ENCODE measurements at regions not wholly inside any gene's neighbourhood (a gene's known extent, or its start where the extent isn't known, plus 50 kb on each side); places are given as distances from the start of the nearest gene placed in this dataset.

DNA sequence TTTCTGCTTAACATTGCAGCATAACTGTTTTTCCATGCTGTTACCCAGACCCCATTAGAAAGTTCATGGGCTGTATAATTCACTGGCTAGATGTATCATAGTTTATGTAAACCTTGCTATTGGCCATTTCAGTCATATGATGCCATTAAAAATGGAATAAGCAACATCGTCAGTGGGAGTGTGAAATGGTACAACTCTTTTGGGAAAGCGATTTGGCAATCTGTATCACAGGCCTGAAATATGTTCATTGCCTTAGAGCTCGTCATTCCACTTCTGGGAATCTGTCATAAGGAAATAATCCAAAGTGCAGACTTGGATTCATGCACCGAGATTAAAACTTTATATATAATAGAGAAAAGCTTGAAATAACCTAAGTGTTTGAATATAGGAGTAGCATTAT, 77.9 kb upstream of the KLF4 start:
- no peak for DNase-seq

DNA sequence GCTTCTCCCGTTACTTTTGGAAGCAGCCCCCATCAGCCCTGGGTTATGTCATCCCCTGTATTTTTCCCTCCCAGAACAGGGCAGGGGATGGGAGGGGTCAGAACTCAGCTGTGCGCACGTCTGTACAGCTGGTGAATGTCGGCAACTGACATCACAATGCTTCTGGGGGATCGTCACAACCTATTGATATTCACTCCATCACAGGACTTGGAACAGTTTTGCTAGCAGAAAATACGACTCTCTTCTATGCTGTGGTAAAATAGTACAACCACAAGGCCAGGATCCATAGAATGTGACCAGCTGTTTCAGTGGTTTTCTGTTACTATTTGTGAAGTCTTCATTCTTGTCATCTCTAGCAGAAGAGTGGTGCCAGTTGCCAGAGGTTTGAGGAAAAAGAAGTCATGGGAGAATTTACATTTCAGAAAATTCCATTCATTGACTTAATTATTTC, 77.1 kb upstream of the KLF4 start:
- no peak for DNase-seq

- no peak for DNase-seq
These were observed 73.2 kb upstream of the KLF4 start for GRCh38 chr9:107562798-107563197.

DNA sequence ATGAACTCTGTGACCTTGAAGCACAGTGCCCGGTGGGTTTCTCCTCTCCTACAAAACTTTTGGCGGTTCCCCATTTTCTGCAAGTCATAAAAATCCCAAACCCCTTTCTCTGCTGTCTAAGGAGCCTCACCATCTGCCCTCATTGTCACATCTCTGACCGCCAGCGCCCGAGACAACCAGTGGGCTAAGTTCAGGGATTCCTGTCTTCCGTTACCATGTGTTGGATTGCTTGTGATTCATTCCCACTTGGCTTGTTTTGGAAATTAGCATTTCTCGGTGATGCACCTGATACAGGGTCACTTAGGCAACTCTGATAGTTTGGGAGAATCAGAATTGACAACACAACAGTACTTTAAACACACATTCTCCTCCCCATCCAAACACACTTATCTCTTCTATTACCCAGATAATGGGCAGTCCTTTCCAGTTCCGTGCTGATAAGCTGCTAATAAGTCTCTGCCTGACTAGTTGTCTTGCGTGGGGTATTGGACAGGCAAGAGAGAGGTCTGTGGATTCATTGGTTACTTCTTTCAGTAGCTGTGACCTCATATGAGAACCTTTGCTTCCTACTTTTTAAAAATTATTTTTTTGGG, 70.0 kb upstream of the KLF4 start:
- no peak for DNase-seq

- no peak for DNase-seq
These were observed 67.8 kb upstream of the KLF4 start for GRCh38 chr9:107557236-107557990.

- DNase-seq: no peak
These were observed 65.1 kb upstream of the KLF4 start for GRCh38 chr9:107554636-107555035.

DNA sequence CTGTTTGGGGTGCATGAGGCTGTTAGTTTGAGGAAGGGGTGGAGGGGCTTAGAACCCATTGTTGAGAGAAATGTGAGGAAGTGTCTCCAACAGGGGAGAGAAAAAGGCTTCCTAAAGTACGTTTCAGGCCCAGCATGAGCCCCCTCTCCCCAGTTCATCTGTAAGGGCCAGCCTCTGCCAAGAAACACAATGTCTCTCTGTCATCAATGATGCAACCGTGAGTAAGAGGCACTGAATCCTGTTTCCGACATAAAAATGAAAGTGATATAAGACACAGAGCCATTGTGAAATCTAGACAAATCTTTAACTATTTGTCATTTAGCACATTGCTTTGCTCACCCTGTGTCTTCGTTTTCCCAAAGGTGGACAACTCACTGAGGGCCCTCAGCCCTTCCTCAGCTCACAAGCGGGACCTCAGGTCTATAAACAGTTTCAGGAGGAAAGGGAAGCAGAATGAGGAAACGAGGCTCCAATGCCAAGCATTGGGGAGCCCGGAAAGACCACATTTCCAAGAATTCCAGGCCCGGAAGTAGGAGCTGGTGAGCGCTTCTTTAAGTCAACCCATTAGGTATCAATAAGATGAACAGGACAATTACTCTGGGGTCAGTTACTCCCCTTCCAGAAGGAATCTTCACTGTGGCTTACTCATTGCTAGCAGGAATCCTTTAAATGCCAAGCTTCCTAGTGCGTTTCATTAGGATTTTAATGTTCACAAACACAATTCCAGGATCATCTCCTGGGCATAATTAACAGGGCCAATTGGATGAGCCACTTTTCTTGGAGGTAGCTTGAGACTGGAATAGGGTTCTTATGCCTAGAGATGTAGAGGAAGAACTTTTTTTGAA, 59.0 kb upstream of the KLF4 start:
- no peak for DNase-seq

GRCh38 chr9:107547772-107548297, 58.3 kb upstream of the KLF4 start:
- DNase-seq: no peak

DNA sequence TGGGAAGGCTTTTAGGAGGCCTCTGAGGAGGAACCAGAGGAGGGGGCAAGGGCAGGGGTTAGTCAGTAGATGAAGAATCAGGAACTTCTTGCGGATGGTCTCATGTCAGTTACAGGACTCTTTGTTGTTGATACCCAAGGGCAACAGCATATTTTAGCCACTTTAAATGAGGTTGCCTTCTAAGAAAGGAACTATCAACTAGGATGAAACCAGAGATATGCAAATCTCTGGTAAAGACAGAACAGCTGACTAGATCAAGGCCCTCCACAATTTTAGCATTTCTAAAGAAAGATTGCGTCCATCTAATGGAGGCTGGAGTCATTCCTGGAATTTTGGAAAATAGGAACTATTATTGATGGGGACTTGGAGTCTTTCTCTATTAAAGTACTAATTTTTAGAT, 57.7 kb upstream of the KLF4 start:
- no peak for DNase-seq

DNA sequence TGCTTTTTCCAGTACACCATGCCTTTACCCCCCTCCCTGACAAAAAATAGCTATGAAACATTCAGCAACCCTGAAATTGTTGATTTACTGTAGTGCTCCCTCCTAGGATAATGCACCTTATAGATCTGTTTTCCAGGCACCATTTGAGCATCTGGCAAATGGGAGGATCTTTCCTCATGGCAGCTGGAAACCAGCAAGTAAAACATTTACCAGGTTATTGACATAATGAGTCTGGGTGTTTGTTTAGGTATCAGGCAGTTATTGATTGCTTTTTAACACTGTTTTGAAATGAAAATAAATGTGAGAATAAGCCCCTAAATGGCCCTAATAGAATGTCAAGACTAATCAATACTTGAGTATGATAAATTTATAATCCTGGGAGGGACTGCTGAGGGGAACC, 57.3 kb upstream of the KLF4 start:
- no peak for DNase-seq

DNA sequence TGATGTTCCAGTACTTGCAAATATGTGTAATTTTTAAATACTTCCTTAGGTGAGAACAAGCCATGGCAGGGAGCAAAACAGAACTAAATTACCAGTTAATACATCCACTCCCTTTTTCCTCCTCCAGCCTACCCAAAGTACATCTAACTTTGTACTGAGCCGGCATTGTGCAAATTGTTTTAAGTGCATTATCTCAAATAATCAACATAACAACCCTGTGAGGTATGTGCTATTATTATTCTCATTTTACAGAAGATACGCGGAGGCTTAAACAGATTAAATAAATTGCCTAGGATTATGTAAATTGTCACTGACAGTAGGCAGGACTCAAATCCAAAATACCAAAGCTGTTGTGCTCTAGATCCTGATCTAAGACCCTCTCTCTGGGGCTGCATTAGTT, 55.5 kb upstream of the KLF4 start:
- DNase-seq: no peak

- no peak for DNase-seq
These were observed 53.0 kb upstream of the KLF4 start for GRCh38 chr9:107542411-107543157.

- DNase-seq: no peak
These were observed 52.0 kb upstream of the KLF4 start for GRCh38 chr9:107541523-107541922.

DNA sequence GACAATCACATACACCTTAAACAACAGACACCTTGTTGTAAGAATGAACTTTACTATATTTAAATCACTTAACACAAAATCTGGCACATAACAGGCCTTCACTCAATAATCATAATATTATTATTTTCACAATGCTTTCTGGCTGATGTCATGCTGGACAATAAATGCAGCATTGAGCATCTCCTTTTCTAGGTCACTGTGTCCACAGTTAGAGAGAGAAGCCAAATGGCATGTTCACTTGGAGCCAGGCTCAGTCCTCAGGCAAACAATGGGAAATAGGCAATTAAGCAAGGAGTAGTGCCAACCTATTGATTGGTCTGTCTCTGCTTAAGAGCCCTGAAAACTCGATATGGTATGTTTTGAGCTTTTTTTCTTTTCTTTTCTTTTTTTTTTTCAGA, 50.6 kb upstream of the KLF4 start:
- DNase-seq: no peak

DNA sequence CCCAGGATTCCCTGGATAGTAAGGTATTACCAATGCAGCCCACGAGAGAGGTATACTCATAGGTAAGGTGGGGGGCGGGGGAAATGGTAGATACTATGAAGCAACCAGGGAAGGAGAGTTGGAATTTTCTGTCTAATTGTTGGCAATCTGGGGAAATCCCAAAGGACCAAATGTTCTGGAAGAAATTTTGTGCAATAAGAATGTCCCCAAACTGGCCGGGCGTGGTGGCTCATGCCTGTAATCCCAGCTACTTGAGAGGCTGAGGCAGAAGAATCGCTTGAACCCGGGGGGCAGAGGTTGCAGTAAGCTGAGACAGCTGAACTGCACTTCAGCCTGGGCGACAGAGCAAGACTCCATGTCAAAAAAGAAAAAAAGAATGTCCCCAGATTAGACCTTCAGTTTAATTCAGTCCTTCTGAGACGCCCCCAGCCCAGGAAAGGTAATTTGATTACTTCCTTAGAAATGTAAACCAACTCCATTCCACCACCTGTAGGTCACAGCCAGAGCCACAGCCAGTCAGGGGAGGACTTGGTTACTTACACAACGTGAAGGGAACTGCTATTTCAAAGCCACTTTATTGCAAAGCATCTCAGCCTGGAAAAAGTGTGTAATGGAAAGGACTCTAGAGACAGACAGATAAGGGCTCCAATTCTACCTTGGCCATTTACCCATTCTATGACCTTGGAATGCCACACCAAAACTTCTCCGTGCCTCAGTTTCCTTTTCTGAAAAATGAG, 50.0 kb upstream of the KLF4 start:
- DNase-seq: no peak

All from CD4-positive, alpha-beta T cell treated with Interleukin-4 for 4 hours (primary cell).